CD8-positive, alpha-beta memory T cell (primary cell): ENCODE measurements at regions not wholly inside any gene's neighbourhood (a gene's known extent, or its start where the extent isn't known, plus 50 kb on each side); places are given as distances from the start of the nearest gene placed in this dataset.

Source experiments
- CTCF ChIA-PET: fragments of 350-600 bp; sonication (Branson Sonifier 250); formaldehyde crosslinking; loops from one replicate; lab custom pipeline; 2021; ENCODE audit warnings: antibody characterized with exemption; lab: Charles Lee
- POLR2A ChIA-PET: fragments of 350-600 bp; sonication (Branson Sonifier 250); formaldehyde crosslinking; loops from one replicate; lab custom pipeline; 2021; ENCODE audit warnings: antibody characterized with exemption; lab: Charles Lee
- DNase-seq, 5 donors: peaks; one replicate each; pipeline versions ENCODE4 v3.0.0 to v3.0.0-alpha.2; 2020 to 2022; ENCODE audit warnings: mixed read lengths in 1 of 5
- H3K27ac ChIP-seq: one replicate; pipeline ENCODE4 v1.7.0; 2013; ENCODE audit warnings: low read depth, mild to moderate bottlenecking, low read length, moderate library complexity
- H3K27me3 ChIP-seq: 2 replicates; pipeline ENCODE4 v1.7.0; 2013; ENCODE audit warnings: low read length, mild to moderate bottlenecking; ENCODE audit not compliant: insufficient read depth, poor library complexity, severe bottlenecking
- H3K36me3 ChIP-seq: 2 replicates; pipeline ENCODE4 v1.7.0; 2013; ENCODE audit warnings: mild to moderate bottlenecking, low read length, moderate library complexity; ENCODE audit not compliant: insufficient read depth
- H3K4me1 ChIP-seq: 2 replicates; pipeline ENCODE4 v1.7.0; 2013; ENCODE audit warnings: mild to moderate bottlenecking, low read length, moderate library complexity; ENCODE audit not compliant: insufficient read depth
- H3K4me3 ChIP-seq: 2 replicates; pipeline ENCODE4 v1.7.0; 2013; ENCODE audit warnings: mild to moderate bottlenecking, low read length
- H3K9me3 ChIP-seq: 2 replicates; pipeline ENCODE4 v1.7.0; 2013; ENCODE audit warnings: mild to moderate bottlenecking, low read length
- H3K27ac Mint-ChIP-seq, 8 donors: one replicate each; pipeline ENCODE4 v1.8.0; 2020 to 2021; ENCODE audit warnings: mixed read lengths in 8 of 8, mild to moderate bottlenecking in 6 of 8, inconsistent platforms in 3 of 8, moderate library complexity in 3 of 8
- H3K27me3 Mint-ChIP-seq, 2 donors: one replicate each; pipeline ENCODE4 v1.8.0; 2020 to 2021; ENCODE audit warnings: mixed read lengths in 2 of 2, mild to moderate bottlenecking in 1 of 2, moderate library complexity in 1 of 2
- H3K36me3 Mint-ChIP-seq, 3 donors: one replicate each; pipeline ENCODE4 v1.8.0; 2020 to 2021; ENCODE audit warnings: mixed read lengths in 3 of 3, inconsistent platforms in 1 of 3, mild to moderate bottlenecking in 1 of 3
- H3K4me1 Mint-ChIP-seq, 3 donors: one replicate each; pipeline ENCODE4 v1.8.0; 2020 to 2021; ENCODE audit warnings: mixed read lengths in 3 of 3, inconsistent platforms in 1 of 3, mild to moderate bottlenecking in 1 of 3
- H3K4me3 Mint-ChIP-seq, 7 donors: one replicate each; pipeline ENCODE4 v1.8.0; 2020 to 2021; ENCODE audit warnings: mixed read lengths in 7 of 7, mild to moderate bottlenecking in 6 of 7, moderate library complexity in 4 of 7, inconsistent platforms in 2 of 7
- H3K9me3 Mint-ChIP-seq, 5 donors: one replicate each; pipeline ENCODE4 v1.8.0; 2020 to 2022; ENCODE audit warnings: mixed read lengths in 5 of 5, mild to moderate bottlenecking in 3 of 5, moderate library complexity in 2 of 5, inconsistent platforms in 1 of 5

GRCh38 chr9:11779971-11780370 is 913.2 kb upstream of the TYRP1 start:
- no peaks in the 10 kb centered on the region for H3K27me3 Mint-ChIP-seq
- no peak overlapping the region for H3K27ac Mint-ChIP-seq
- no peak overlapping the region for H3K4me3 Mint-ChIP-seq
- H3K27ac ChIP-seq = no peak overlapping the region
- POLR2A ChIA-PET = no interaction called here
- no peaks in the 10 kb centered on the region for H3K36me3 Mint-ChIP-seq
- peaks cover 9 to 32% (median 12%) of the 10 kb centered on the region in 5 donors for H3K9me3 Mint-ChIP-seq
- no peaks in the 10 kb centered on the region for H3K4me1 ChIP-seq
- CTCF ChIA-PET = no interaction called here
- DNase-seq = no peak
- no peaks in the 10 kb centered on the region for H3K4me1 Mint-ChIP-seq
- no peaks in the 10 kb centered on the region for H3K27me3 ChIP-seq
- H3K4me3 ChIP-seq = no peak overlapping the region
- H3K36me3 ChIP-seq = no peaks in the 10 kb centered on the region
- no peaks in the 10 kb centered on the region for H3K9me3 ChIP-seq

GRCh38 chr9:11792870-11793269 is 900.3 kb upstream of the TYRP1 start:
- Mint-ChIP-seq H3K4me3 (no peak overlapping the region), H3K4me1 (no peaks in the 10 kb centered on the region), H3K27ac (peak overlapping the region in 1 of 8 donors; percentile 80), H3K27me3 (no peaks in the 10 kb centered on the region), H3K9me3 (peaks cover 5 to 19% (median 14%) of the 10 kb centered on the region in 5 donors), H3K36me3 (no peaks in the 10 kb centered on the region)
- Histone ChIP-seq H3K36me3 (no peaks in the 10 kb centered on the region), H3K4me3 (no peak overlapping the region), H3K27ac (no peak overlapping the region), H3K27me3 (no peaks in the 10 kb centered on the region), H3K9me3 (no peaks in the 10 kb centered on the region), H3K4me1 (no peaks in the 10 kb centered on the region)
- POLR2A ChIA-PET = no interaction called here
- CTCF ChIA-PET = no interaction called here
- DNase-seq = no peak

GRCh38 chr9:11794984-11795383 is 898.2 kb upstream of the TYRP1 start:
- ChIA-PET CTCF (interaction anchor here (0.9 kb wide), 1 partner anchor 12 kb away, joined by 3 read pairs; no protein-coding TSS in a partner anchor), POLR2A (no interaction called here)
- Mint-ChIP-seq H3K4me3 (no peak overlapping the region), H3K27me3 (no peaks in the 10 kb centered on the region), H3K9me3 (peaks cover 5 to 26% (median 16%) of the 10 kb centered on the region in 5 donors), H3K36me3 (no peaks in the 10 kb centered on the region), H3K27ac (no peak overlapping the region), H3K4me1 (no peaks in the 10 kb centered on the region)
- DNase-seq = no peak
- no peaks in the 10 kb centered on the region for H3K27me3 ChIP-seq
- H3K4me1 ChIP-seq = no peaks in the 10 kb centered on the region
- H3K36me3 ChIP-seq = no peaks in the 10 kb centered on the region
- H3K27ac ChIP-seq = no peak overlapping the region
- H3K9me3 ChIP-seq = no peaks in the 10 kb centered on the region
- no peak overlapping the region for H3K4me3 ChIP-seq

GRCh38 chr9:11805969-11806368 is 887.2 kb upstream of the TYRP1 start:
- no peaks in the 10 kb centered on the region for H3K27me3 ChIP-seq
- Mint-ChIP-seq H3K27ac (no peak overlapping the region), H3K4me1 (no peaks in the 10 kb centered on the region), H3K27me3 (no peaks in the 10 kb centered on the region), H3K36me3 (no peaks in the 10 kb centered on the region), H3K4me3 (no peak overlapping the region), H3K9me3 (peaks cover 14 to 33% (median 30%) of the 10 kb centered on the region in 5 donors)
- no peaks in the 10 kb centered on the region for H3K9me3 ChIP-seq
- H3K27ac ChIP-seq = no peak overlapping the region
- no peaks in the 10 kb centered on the region for H3K36me3 ChIP-seq
- DNase-seq = no peak
- no peak overlapping the region for H3K4me3 ChIP-seq
- ChIA-PET CTCF (no interaction called here), POLR2A (no interaction called here)
- no peaks in the 10 kb centered on the region for H3K4me1 ChIP-seq

- no peaks in the 10 kb centered on the region for H3K4me1 Mint-ChIP-seq
- ChIA-PET CTCF (no interaction called here), POLR2A (no interaction called here)
- no peak overlapping the region for H3K4me3 Mint-ChIP-seq
- H3K4me1 ChIP-seq = no peaks in the 10 kb centered on the region
- H3K27ac Mint-ChIP-seq = no peak overlapping the region
- DNase-seq = no peak
- H3K9me3 Mint-ChIP-seq = peaks cover 8 to 52% (median 10%) of the 10 kb centered on the region in 5 donors
- H3K27me3 Mint-ChIP-seq = no peaks in the 10 kb centered on the region
- H3K27ac ChIP-seq = no peak overlapping the region
- H3K36me3 Mint-ChIP-seq = no peaks in the 10 kb centered on the region
- no peak overlapping the region for H3K4me3 ChIP-seq
- H3K27me3 ChIP-seq = no peaks in the 10 kb centered on the region
- H3K9me3 ChIP-seq = peaks cover 4% of the 10 kb centered on the region
- H3K36me3 ChIP-seq = no peaks in the 10 kb centered on the region
Measured at GRCh38 chr9:11821306-11821975, 871.7 kb upstream of the TYRP1 start.

GRCh38 chr9:11828201-11828600 is 865.0 kb upstream of the TYRP1 start:
- H3K9me3 ChIP-seq = peaks cover 4% of the 10 kb centered on the region
- no peaks in the 10 kb centered on the region for H3K27me3 ChIP-seq
- no peaks in the 10 kb centered on the region for H3K4me1 Mint-ChIP-seq
- H3K4me3 ChIP-seq = no peak overlapping the region
- CTCF ChIA-PET = no interaction called here
- H3K9me3 Mint-ChIP-seq = peaks cover 2 to 46% (median 10%) of the 10 kb centered on the region in 5 donors
- H3K27me3 Mint-ChIP-seq = no peaks in the 10 kb centered on the region
- H3K4me3 Mint-ChIP-seq = no peak overlapping the region
- H3K36me3 ChIP-seq = no peaks in the 10 kb centered on the region
- no peak overlapping the region for H3K27ac Mint-ChIP-seq
- no peaks in the 10 kb centered on the region for H3K4me1 ChIP-seq
- POLR2A ChIA-PET = no interaction called here
- DNase-seq = no peak
- H3K36me3 Mint-ChIP-seq = no peaks in the 10 kb centered on the region
- H3K27ac ChIP-seq = no peak overlapping the region

- Histone ChIP-seq H3K4me3 (no peak overlapping the region), H3K36me3 (no peaks in the 10 kb centered on the region), H3K9me3 (no peaks in the 10 kb centered on the region), H3K4me1 (no peaks in the 10 kb centered on the region), H3K27ac (no peak overlapping the region), H3K27me3 (no peaks in the 10 kb centered on the region)
- ChIA-PET POLR2A (no interaction called here), CTCF (no interaction called here)
- Mint-ChIP-seq H3K27me3 (no peaks in the 10 kb centered on the region), H3K27ac (no peak overlapping the region), H3K4me3 (no peak overlapping the region), H3K36me3 (no peaks in the 10 kb centered on the region), H3K4me1 (no peaks in the 10 kb centered on the region), H3K9me3 (peaks cover 5 to 41% (median 7%) of the 10 kb centered on the region in 5 donors)
- DNase-seq = no peak
Measured at GRCh38 chr9:11833056-11833455, 860.1 kb upstream of the TYRP1 start.

GRCh38 chr9:11868795-11869194 is 824.4 kb upstream of the TYRP1 start:
- Histone ChIP-seq H3K27ac (no peak overlapping the region), H3K9me3 (no peaks in the 10 kb centered on the region), H3K4me3 (no peak overlapping the region), H3K36me3 (no peaks in the 10 kb centered on the region), H3K4me1 (no peaks in the 10 kb centered on the region), H3K27me3 (no peaks in the 10 kb centered on the region)
- H3K9me3 Mint-ChIP-seq = peaks cover 3 to 49% (median 10%) of the 10 kb centered on the region in 5 donors
- CTCF ChIA-PET = no interaction called here
- no peaks in the 10 kb centered on the region for H3K36me3 Mint-ChIP-seq
- POLR2A ChIA-PET = no interaction called here
- no peak overlapping the region for H3K4me3 Mint-ChIP-seq
- H3K27ac Mint-ChIP-seq = no peak overlapping the region
- no peaks in the 10 kb centered on the region for H3K4me1 Mint-ChIP-seq
- DNase-seq = no peak
- peaks cover 0 to 1% of the 10 kb centered on the region in 2 donors for H3K27me3 Mint-ChIP-seq
